ENCODE measurements at regions not wholly inside any gene's neighbourhood (a gene's known extent, or its start where the extent isn't known, plus 50 kb on each side); places are given as distances from the start of the nearest gene placed in this dataset. TPM values are rescaled to one million over a fixed set of nuclear protein-coding genes. Genes with fewer than 3 reads are reported as not detected.

DNA sequence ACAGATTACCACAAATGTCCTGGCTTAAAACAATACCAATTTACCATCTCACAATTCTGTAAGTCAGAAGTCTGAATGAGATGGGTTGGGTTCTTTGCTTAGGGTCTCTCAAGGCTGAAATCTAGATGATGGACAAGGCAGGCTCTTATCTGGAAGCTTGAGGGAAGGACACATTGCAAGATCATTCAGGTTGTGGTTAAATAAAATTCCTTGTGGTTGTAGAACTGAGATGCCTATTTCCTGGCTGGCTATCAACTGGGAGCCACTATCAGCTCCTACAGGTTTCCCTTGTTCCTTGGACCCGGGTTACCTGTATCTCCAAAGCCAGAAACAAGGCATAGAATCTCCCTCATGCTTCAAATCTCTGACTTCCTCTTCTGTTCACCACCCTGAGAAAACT, 148.4 kb downstream of the MDFIC start:
- Mint-ChIP-seq H3K27ac (no peak overlapping the region), H3K4me1 (no peaks in the 10 kb centered on the region), H3K4me3 (no peak overlapping the region), H3K27me3 (ENCODE audit: insufficient read depth, low read depth, poor library complexity) (no peaks in the 10 kb centered on the region), H3K9me3 (no peaks in the 10 kb centered on the region), H3K36me3 (ENCODE audit: low read depth) (no peaks in the 10 kb centered on the region)
- no peaks in the 10 kb centered on the region for H3K36me3 ChIP-seq (ENCODE audit: insufficient read depth)
- no peak overlapping the region for H3K4me2 ChIP-seq
- no peaks in the 10 kb centered on the region for H3K4me1 ChIP-seq (ENCODE audit: insufficient read depth)
- H3K27me3 ChIP-seq (ENCODE audit: insufficient read depth): no peaks in the 10 kb centered on the region
- no peak for ATAC-seq
- no peaks in the 10 kb centered on the region for H3F3A ChIP-seq (replicated peaks; ENCODE audit: low read depth)
- H3K9me2 ChIP-seq (ENCODE audit: insufficient read depth): no peaks in the 10 kb centered on the region
- DNase-seq (ENCODE audit: low spot score): no peak
- H3K27ac ChIP-seq (ENCODE audit: low read depth): no peak overlapping the region
- H3K4me3 ChIP-seq: no peak overlapping the region
- H2AFZ ChIP-seq: no peak overlapping the region
- no peaks in the 10 kb centered on the region for H3K79me2 ChIP-seq (replicated peaks; ENCODE audit: insufficient read depth)
- TF ChIP-seq JUNB (IDR thresholded peaks at IDR 0.05; ENCODE audit: unreplicated experiment): no peak
- TF ChIP-seq, protein P1, sequence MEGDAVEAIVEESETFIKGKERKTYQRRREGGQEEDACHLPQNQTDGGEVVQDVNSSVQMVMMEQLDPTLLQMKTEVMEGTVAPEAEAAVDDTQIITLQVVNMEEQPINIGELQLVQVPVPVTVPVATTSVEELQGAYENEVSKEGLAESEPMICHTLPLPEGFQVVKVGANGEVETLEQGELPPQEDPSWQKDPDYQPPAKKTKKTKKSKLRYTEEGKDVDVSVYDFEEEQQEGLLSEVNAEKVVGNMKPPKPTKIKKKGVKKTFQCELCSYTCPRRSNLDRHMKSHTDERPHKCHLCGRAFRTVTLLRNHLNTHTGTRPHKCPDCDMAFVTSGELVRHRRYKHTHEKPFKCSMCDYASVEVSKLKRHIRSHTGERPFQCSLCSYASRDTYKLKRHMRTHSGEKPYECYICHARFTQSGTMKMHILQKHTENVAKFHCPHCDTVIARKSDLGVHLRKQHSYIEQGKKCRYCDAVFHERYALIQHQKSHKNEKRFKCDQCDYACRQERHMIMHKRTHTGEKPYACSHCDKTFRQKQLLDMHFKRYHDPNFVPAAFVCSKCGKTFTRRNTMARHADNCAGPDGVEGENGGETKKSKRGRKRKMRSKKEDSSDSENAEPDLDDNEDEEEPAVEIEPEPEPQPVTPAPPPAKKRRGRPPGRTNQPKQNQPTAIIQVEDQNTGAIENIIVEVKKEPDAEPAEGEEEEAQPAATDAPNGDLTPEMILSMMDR (conservative IDR thresholded peaks at IDR 0.05; ENCODE audit: low read depth in 2 of 2): no peak
- TF ChIP-seq, protein P2, sequence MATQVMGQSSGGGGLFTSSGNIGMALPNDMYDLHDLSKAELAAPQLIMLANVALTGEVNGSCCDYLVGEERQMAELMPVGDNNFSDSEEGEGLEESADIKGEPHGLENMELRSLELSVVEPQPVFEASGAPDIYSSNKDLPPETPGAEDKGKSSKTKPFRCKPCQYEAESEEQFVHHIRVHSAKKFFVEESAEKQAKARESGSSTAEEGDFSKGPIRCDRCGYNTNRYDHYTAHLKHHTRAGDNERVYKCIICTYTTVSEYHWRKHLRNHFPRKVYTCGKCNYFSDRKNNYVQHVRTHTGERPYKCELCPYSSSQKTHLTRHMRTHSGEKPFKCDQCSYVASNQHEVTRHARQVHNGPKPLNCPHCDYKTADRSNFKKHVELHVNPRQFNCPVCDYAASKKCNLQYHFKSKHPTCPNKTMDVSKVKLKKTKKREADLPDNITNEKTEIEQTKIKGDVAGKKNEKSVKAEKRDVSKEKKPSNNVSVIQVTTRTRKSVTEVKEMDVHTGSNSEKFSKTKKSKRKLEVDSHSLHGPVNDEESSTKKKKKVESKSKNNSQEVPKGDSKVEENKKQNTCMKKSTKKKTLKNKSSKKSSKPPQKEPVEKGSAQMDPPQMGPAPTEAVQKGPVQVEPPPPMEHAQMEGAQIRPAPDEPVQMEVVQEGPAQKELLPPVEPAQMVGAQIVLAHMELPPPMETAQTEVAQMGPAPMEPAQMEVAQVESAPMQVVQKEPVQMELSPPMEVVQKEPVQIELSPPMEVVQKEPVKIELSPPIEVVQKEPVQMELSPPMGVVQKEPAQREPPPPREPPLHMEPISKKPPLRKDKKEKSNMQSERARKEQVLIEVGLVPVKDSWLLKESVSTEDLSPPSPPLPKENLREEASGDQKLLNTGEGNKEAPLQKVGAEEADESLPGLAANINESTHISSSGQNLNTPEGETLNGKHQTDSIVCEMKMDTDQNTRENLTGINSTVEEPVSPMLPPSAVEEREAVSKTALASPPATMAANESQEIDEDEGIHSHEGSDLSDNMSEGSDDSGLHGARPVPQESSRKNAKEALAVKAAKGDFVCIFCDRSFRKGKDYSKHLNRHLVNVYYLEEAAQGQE (IDR thresholded peaks at IDR 0.05; ENCODE audit: unreplicated experiment): no peak
- H4K20me1 ChIP-seq (replicated peaks; ENCODE audit: insufficient read depth): no peaks in the 10 kb centered on the region

Small RNAs in the stretch of these regions (small RNA-seq; reads per million reads assigned to genes)
- gene RF00019 (ENCODE audit: low replicate concordance): not detected
- gene SNORA25B (ENCODE audit: low replicate concordance): not detected
